Activated naive CD8-positive, alpha-beta T cell treated with anti-CD3 and anti-CD28 coated beads for 36 hours (primary cell): ENCODE measurements at regions not wholly inside any gene's neighbourhood (a gene's known extent, or its start where the extent isn't known, plus 50 kb on each side); places are given as distances from the start of the nearest gene placed in this dataset.
"Not testable (repeated sequence)": the region's sequence is repeated elsewhere in the genome, so short reads cannot be mapped to it uniquely, and the experiment has no call there.

Source experiments
- DNase-seq: peaks from one replicate; pipeline ENCODE4 v3.0.0; 2021
- H3K27ac Mint-ChIP-seq: one replicate; pipeline ENCODE4 v1.8.0; 2022; ENCODE audit warnings: mild to moderate bottlenecking, moderate library complexity, mixed read lengths
- H3K27me3 Mint-ChIP-seq: one replicate; pipeline ENCODE4 v1.8.0; 2022; ENCODE audit warnings: mild to moderate bottlenecking, mixed read lengths
- H3K36me3 Mint-ChIP-seq: one replicate; pipeline ENCODE4 v1.8.0; 2021; ENCODE audit warnings: mild to moderate bottlenecking, mixed read lengths
- H3K4me1 Mint-ChIP-seq: one replicate; pipeline ENCODE4 v1.8.0; 2021; ENCODE audit warnings: mixed read lengths
- H3K4me3 Mint-ChIP-seq: one replicate; pipeline ENCODE4 v1.8.0; 2022; ENCODE audit warnings: mild to moderate bottlenecking, moderate library complexity, mixed read lengths
- H3K9me3 Mint-ChIP-seq: one replicate; pipeline ENCODE4 v1.8.0; 2022; ENCODE audit warnings: mixed read lengths

- Mint-ChIP-seq H3K36me3 (no peaks in the 10 kb centered on the region), H3K27me3 (no peaks in the 10 kb centered on the region), H3K4me3 (no peak overlapping the region), H3K4me1 (peaks cover 3% of the 10 kb centered on the region), H3K9me3 (peaks cover 3% of the 10 kb centered on the region), H3K27ac (no peak overlapping the region)
- no peak for DNase-seq
These were observed 103.8 kb upstream of the RFX8 start for GRCh38 chr2:101578671-101579070.

DNA sequence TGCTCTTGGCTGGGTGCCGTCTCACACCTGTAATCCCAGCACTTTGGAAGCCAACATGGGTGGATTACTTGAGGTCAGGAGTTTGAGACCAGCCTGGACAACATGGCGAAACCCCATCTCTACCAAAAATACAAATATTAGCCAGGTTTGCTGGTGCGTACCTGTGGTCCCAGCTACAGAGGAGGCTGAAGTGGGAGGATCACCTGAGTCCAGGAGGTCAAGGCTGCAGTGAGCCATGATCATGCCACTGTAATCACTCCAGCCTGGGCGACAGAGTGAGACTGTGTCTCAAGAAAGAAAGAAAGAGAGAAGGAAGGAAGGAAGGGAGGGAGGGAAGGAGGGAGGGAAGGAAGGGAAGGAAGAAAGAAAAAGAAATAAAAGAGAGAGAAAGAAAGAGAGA, 103.2 kb upstream of the RFX8 start:
- not testable (repeated sequence) for H3K27ac Mint-ChIP-seq, H3K4me1 Mint-ChIP-seq, DNase-seq, H3K27me3 Mint-ChIP-seq, H3K36me3 Mint-ChIP-seq, H3K4me3 Mint-ChIP-seq, H3K9me3 Mint-ChIP-seq

GRCh38 chr2:101577173-101577572, 102.3 kb upstream of the RFX8 start:
- peaks cover 3% of the 10 kb centered on the region for H3K4me1 Mint-ChIP-seq
- H3K4me3 Mint-ChIP-seq, result no peak overlapping the region
- no peaks in the 10 kb centered on the region for H3K27me3 Mint-ChIP-seq
- H3K9me3 Mint-ChIP-seq, result peaks cover 5% of the 10 kb centered on the region
- H3K27ac Mint-ChIP-seq, result no peak overlapping the region
- DNase-seq, result no peak
- peaks cover 4% of the 10 kb centered on the region for H3K36me3 Mint-ChIP-seq

DNA sequence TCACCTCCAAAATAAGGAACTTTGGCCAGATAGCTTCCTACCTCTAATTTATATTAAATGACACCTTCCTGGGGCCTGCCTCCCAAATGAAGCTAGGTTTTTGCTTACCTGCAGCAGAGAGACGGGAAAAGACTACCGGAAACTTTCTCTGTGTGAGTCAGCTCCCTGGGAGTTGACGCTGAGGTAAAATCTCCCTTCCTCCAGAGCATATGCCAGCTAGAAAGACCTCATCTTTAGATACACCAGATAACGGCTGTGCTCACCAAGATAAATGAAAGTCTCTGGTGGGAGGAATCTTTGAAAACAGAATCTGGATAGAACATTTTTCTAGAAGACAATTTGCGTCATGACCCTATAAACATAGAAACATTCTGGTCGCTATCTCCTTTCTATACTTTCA, 99.7 kb upstream of the RFX8 start:
- Mint-ChIP-seq H3K4me1 (peaks cover 9% of the 10 kb centered on the region), H3K9me3 (peaks cover 4% of the 10 kb centered on the region), H3K4me3 (no peak overlapping the region), H3K27me3 (peaks cover 4% of the 10 kb centered on the region), H3K36me3 (peaks cover 9% of the 10 kb centered on the region), H3K27ac (no peak overlapping the region)
- no peak for DNase-seq

- H3K27ac Mint-ChIP-seq, result no peak overlapping the region
- H3K4me1 Mint-ChIP-seq, result peaks cover 9% of the 10 kb centered on the region
- no peak overlapping the region for H3K4me3 Mint-ChIP-seq
These were observed 97.0 kb upstream of the RFX8 start for GRCh38 chr2:101571951-101572350.

GRCh38 chr2:101569886-101570520, 95.1 kb upstream of the RFX8 start:
- H3K36me3 Mint-ChIP-seq, result peaks cover 9% of the 10 kb centered on the region
- peaks cover 7% of the 10 kb centered on the region for H3K4me1 Mint-ChIP-seq
- no peak overlapping the region for H3K27ac Mint-ChIP-seq
- H3K9me3 Mint-ChIP-seq, result peaks cover 4% of the 10 kb centered on the region
- peaks cover 4% of the 10 kb centered on the region for H3K27me3 Mint-ChIP-seq
- no peak for DNase-seq
- H3K4me3 Mint-ChIP-seq, result no peak overlapping the region

More at GRCh38 chr2:101571951-101572350, 97.0 kb upstream of the RFX8 start:
- no peak for DNase-seq
- peaks cover 9% of the 10 kb centered on the region for H3K36me3 Mint-ChIP-seq
- peaks cover 4% of the 10 kb centered on the region for H3K9me3 Mint-ChIP-seq
- peaks cover 4% of the 10 kb centered on the region for H3K27me3 Mint-ChIP-seq

GRCh38 chr2:101568969-101569368, 94.1 kb upstream of the RFX8 start:
- no peak overlapping the region for H3K4me3 Mint-ChIP-seq
- peaks cover 4% of the 10 kb centered on the region for H3K27me3 Mint-ChIP-seq
- H3K9me3 Mint-ChIP-seq, result peaks cover 4% of the 10 kb centered on the region

GRCh38 chr2:101566632-101567228, 91.8 kb upstream of the RFX8 start:
- Mint-ChIP-seq H3K9me3 (no peaks in the 10 kb centered on the region), H3K4me3 (no peak overlapping the region), H3K27ac (no peak overlapping the region), H3K36me3 (peaks cover 6% of the 10 kb centered on the region), H3K4me1 (peaks cover 13% of the 10 kb centered on the region), H3K27me3 (peaks cover 4% of the 10 kb centered on the region)
- no peak for DNase-seq

More at GRCh38 chr2:101568969-101569368, 94.1 kb upstream of the RFX8 start:
- Mint-ChIP-seq H3K27ac (no peak overlapping the region), H3K4me1 (peaks cover 7% of the 10 kb centered on the region), H3K36me3 (peaks cover 9% of the 10 kb centered on the region)
- no peak for DNase-seq

- no peak overlapping the region for H3K27ac Mint-ChIP-seq
- H3K27me3 Mint-ChIP-seq, result no peaks in the 10 kb centered on the region
- peaks cover 7% of the 10 kb centered on the region for H3K9me3 Mint-ChIP-seq
- no peak for DNase-seq
- peaks cover 7% of the 10 kb centered on the region for H3K36me3 Mint-ChIP-seq
- no peak overlapping the region for H3K4me3 Mint-ChIP-seq
- H3K4me1 Mint-ChIP-seq, result peaks cover 19% of the 10 kb centered on the region
These were observed 88.9 kb upstream of the RFX8 start for GRCh38 chr2:101563849-101564248.

- Mint-ChIP-seq H3K27ac (no peak overlapping the region), H3K4me1 (peaks cover 19% of the 10 kb centered on the region), H3K9me3 (peaks cover 7% of the 10 kb centered on the region), H3K36me3 (peaks cover 7% of the 10 kb centered on the region), H3K27me3 (no peaks in the 10 kb centered on the region), H3K4me3 (no peak overlapping the region)
- no peak for DNase-seq
These were observed 85.9 kb upstream of the RFX8 start for GRCh38 chr2:101560780-101561315.

DNA sequence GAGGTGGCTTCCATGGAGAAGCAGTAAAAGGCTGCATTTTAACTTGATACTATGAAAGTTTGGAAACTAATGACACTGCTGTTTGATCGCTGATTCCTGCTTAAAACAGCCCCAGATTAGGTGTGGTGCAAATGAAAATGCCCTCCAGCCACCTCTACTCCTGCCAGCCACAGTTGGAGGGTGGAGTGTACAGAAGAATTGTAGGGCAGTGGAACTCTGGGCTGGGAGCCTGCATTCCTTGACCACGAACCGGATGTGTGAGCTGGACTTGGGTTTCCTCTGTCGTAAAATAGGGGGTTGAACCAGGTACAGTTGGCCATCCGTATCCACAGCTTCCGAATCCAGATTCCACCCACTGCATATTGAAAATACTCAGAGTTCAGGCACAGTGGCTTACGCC, 84.6 kb upstream of the RFX8 start:
- Mint-ChIP-seq H3K27ac (no peak overlapping the region), H3K4me3 (no peak overlapping the region), H3K9me3 (peaks cover 7% of the 10 kb centered on the region), H3K36me3 (peaks cover 7% of the 10 kb centered on the region), H3K27me3 (no peaks in the 10 kb centered on the region), H3K4me1 (peaks cover 19% of the 10 kb centered on the region)
- DNase-seq, result no peak

DNA sequence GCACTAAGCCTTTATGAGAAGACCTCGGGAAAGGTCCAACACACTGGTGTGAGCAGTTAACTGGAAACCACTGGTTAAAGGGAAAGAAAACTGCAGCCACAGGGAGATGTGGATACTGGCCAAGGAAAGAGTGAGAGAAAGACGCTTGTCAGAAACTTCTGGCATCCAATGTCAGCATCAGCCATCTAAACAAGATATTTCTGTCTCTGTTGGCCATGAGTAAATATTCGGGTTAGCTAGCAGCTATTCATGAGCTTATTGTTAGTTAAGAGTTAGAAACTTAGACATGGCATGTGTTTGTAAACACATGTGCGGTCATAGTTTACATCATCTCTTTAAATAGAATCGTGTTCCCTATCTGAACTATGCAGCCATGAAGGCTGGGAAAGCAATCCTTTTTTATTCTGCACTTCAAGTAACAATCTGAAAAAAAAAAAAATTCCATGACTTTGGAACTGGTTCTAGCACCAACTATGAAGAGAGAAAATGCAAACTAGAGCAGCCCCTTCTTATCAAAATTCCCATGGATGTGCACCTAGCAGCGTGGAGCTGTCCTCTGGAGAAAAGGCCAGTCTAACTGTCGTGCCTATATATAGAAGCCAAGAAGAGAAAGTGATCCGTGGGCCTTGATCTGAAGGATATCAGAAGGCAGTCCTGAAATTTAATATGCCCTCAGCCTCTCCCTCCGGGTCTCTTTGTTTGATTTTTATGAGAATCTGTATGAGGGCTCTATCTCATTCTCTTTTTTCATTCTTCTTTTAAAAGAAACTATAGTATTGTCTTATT, 84.0 kb upstream of the RFX8 start:
- H3K36me3 Mint-ChIP-seq, result peaks cover 7% of the 10 kb centered on the region
- no peak for DNase-seq
- H3K27me3 Mint-ChIP-seq, result no peaks in the 10 kb centered on the region
- no peak overlapping the region for H3K4me3 Mint-ChIP-seq
- H3K27ac Mint-ChIP-seq, result no peak overlapping the region
- H3K4me1 Mint-ChIP-seq, result peaks cover 19% of the 10 kb centered on the region
- peaks cover 7% of the 10 kb centered on the region for H3K9me3 Mint-ChIP-seq

GRCh38 chr2:101556033-101556459, 81.1 kb upstream of the RFX8 start:
- H3K27me3 Mint-ChIP-seq, result no peaks in the 10 kb centered on the region
- H3K4me3 Mint-ChIP-seq, result no peak overlapping the region
- H3K4me1 Mint-ChIP-seq, result peaks cover 18% of the 10 kb centered on the region
- H3K27ac Mint-ChIP-seq, result no peak overlapping the region
- peaks cover 3% of the 10 kb centered on the region for H3K9me3 Mint-ChIP-seq
- DNase-seq, result no peak
- H3K36me3 Mint-ChIP-seq, result peaks cover 3% of the 10 kb centered on the region

- DNase-seq, result no peak
- Mint-ChIP-seq H3K27ac (peak overlapping the region; percentile 4), H3K4me3 (no peak overlapping the region), H3K27me3 (no peaks in the 10 kb centered on the region), H3K4me1 (peaks cover 12% of the 10 kb centered on the region), H3K36me3 (no peaks in the 10 kb centered on the region), H3K9me3 (no peaks in the 10 kb centered on the region)
These were observed 76.5 kb upstream of the RFX8 start for GRCh38 chr2:101551336-101551888.

GRCh38 chr2:101550555-101550954, 75.6 kb upstream of the RFX8 start:
- no peaks in the 10 kb centered on the region for H3K36me3 Mint-ChIP-seq
- DNase-seq, result no peak
- peaks cover 14% of the 10 kb centered on the region for H3K4me1 Mint-ChIP-seq
- no peaks in the 10 kb centered on the region for H3K9me3 Mint-ChIP-seq
- H3K4me3 Mint-ChIP-seq, result no peak overlapping the region
- H3K27ac Mint-ChIP-seq, result no peak overlapping the region
- no peaks in the 10 kb centered on the region for H3K27me3 Mint-ChIP-seq
